ENCODE measurements at regions not wholly inside any gene's neighbourhood (a gene's known extent, or its start where the extent isn't known, plus 50 kb on each side); places are given as distances from the start of the nearest gene placed in this dataset.

DNA sequence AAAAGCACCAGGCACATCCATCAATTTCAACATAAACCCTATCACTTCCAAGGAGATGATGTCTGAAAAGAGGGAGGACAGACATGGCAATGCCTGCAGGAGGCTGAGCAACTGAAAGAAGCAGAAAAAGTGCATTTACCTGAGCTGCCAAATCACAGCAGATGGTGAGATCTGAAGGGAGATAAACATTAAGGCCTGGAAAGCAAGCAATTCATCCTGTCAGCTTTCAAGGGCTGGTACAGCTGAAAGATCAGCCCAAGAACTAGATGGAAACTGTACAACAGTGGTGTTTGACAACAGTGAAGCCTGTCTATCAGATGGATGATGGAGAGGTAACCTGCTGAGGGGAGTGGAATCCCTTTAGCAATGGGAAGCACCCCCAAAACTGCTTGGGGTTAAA is 433.2 kb upstream of the ZNF608 start:
- TF ChIP-seq ZNF274 (IDR thresholded peaks at IDR 0.05; ENCODE audit: low read depth, low read length) (no peak), SUZ12 (IDR thresholded peaks at IDR 0.05; ENCODE audit: extremely low read depth, insufficient read depth, insufficient read length) (no peak)
